ENCODE measurements at regions not wholly inside any gene's neighbourhood (a gene's known extent, or its start where the extent isn't known, plus 50 kb on each side); places are given as distances from the start of the nearest gene placed in this dataset.
"Not testable (repeated sequence)": the region's sequence is repeated elsewhere in the genome, so short reads cannot be mapped to it uniquely, and the experiment has no call there.

DNA sequence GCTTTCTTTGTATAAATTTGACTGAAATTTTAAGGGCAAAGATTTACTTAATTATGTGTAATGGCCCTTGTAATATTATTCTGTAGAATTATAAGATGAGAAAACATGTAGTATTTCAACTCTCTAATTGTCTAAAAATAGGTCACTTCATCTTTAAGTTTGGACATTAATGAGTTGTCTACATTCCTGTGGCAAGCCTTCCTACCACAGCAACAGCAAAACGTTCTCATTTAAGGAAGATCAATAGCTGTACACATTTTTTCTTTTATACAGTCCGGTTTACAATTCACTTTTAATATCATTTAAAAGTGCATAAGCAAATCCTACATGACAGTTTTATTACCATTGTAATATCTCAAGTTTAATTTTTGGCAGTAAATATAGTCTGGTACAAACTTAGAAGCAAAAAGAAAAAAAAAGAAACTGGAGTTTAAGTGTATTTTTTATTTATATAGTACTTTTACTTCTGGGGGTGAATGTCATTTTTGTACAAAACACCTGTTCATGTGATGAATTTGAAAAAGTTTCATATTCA is 501.8 kb downstream of the ZPLD1 start:
- Histone ChIP-seq H3K4me1 (no peaks in the 10 kb centered on the region), H3K4me3 (no peak overlapping the region), H3K9me3 (no peaks in the 10 kb centered on the region), H3K36me3 (no peaks in the 10 kb centered on the region), H3K27ac (no peak overlapping the region), H3K27me3 (no peaks in the 10 kb centered on the region)
- TF ChIP-seq, protein P1, sequence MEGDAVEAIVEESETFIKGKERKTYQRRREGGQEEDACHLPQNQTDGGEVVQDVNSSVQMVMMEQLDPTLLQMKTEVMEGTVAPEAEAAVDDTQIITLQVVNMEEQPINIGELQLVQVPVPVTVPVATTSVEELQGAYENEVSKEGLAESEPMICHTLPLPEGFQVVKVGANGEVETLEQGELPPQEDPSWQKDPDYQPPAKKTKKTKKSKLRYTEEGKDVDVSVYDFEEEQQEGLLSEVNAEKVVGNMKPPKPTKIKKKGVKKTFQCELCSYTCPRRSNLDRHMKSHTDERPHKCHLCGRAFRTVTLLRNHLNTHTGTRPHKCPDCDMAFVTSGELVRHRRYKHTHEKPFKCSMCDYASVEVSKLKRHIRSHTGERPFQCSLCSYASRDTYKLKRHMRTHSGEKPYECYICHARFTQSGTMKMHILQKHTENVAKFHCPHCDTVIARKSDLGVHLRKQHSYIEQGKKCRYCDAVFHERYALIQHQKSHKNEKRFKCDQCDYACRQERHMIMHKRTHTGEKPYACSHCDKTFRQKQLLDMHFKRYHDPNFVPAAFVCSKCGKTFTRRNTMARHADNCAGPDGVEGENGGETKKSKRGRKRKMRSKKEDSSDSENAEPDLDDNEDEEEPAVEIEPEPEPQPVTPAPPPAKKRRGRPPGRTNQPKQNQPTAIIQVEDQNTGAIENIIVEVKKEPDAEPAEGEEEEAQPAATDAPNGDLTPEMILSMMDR (IDR thresholded peaks at IDR 0.05), result no peak
- intact Hi-C loops (cut with DNase I), result no loop called here
- DNase-seq (ENCODE audit: low spot score in 2 of 2), result no peak

DNA sequence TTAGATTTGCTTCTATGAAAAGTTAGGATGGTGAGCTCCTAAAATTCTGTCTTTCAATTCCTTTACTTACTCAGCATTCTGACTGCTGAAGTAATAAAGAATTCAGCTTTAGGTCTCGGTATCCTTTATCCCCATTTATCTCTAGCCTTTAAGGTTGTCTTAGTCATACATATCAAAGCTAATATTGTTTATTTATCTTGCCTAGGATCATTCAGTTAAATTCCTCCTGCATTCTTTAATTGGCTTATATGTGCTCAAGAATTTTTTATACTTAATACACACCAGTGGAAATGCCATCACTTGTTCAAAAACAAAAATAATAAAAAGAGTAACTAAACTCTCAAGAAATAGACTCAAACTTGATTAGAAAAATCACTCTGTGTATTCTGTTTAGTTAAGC is 507.0 kb downstream of the ZPLD1 start:
- no peaks in the 10 kb centered on the region for H3K9me3 ChIP-seq
- H3K36me3 ChIP-seq, result no peaks in the 10 kb centered on the region
- H3K27ac ChIP-seq, result no peak overlapping the region
- intact Hi-C loops (cut with DNase I), result no loop called here
- DNase-seq (ENCODE audit: low spot score in 2 of 2), result no peak
- H3K4me1 ChIP-seq, result no peaks in the 10 kb centered on the region
- TF ChIP-seq, protein P1 (IDR thresholded peaks at IDR 0.05), result no peak
- no peaks in the 10 kb centered on the region for H3K27me3 ChIP-seq
- H3K4me3 ChIP-seq, result no peak overlapping the region

DNA sequence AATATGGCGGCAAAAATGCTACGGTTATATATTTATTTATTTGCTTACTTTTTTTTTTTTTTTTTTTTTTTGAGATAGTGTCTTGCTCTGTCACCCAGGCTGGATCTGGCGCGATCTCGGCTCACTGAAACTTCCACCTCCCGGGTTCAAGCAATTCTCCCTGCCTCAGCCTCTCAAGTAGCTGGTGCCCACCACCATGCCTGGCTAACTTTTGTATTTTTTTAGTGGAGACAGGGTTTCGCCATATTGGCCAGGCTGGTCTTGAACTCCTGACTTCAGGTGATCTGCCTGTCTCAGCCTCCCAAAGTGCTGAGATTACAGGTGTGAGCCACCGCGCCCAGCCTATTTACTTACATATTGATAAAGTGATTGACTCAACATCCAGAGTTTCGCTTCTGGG is 511.6 kb downstream of the ZPLD1 start:
- intact Hi-C loops (cut with DNase I); DNase-seq (ENCODE audit: low spot score in 2 of 2); H3K27me3 ChIP-seq; H3K4me1 ChIP-seq; H3K27ac ChIP-seq; H3K4me3 ChIP-seq; H3K9me3 ChIP-seq; H3K36me3 ChIP-seq: not testable (repeated sequence)

DNA sequence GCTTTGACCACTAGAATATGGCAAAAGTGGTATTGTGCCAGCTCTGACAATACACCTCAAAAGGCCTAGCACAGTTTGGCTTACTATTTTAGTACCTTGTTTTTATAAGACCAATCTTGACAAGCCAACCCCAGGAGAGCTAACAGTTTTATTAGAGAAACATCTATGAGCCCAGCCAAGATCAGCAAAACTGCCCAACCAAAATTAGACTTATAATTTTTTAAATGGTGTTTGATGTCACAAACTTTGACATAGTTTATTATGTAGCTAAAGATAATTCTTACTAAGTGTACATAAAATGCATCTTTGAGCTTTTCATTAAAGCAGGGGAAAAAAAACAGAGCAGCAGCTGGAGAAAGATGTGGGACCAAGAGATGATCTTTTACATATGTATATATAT is 537.5 kb downstream of the ZPLD1 start:
- Histone ChIP-seq H3K36me3 (no peaks in the 10 kb centered on the region), H3K4me1 (no peaks in the 10 kb centered on the region), H3K27me3 (no peaks in the 10 kb centered on the region), H3K27ac (no peak overlapping the region), H3K4me3 (no peak overlapping the region), H3K9me3 (no peaks in the 10 kb centered on the region)
- DNase-seq (ENCODE audit: low spot score in 2 of 2), result no peak
- TF ChIP-seq, protein P1 (IDR thresholded peaks at IDR 0.05), result no peak
- intact Hi-C loops (cut with DNase I), result no loop called here

DNA sequence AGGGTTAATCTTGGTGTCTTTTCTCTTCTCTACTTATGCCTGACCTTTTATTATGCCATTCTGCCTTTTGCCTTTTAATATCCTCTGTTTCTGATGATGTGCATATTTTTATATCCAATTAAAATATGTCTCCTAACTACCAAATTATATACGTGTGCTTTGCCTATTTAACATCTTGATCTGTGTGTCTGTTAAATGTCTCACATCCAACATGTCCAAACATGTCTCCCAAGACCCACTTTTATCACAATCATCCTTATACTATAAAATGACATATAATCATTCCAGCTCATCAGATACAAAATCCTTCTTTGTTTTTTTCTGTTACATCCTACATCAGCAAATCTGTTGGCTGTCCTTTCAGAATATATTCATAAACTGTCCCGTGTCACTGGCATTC is 539.5 kb downstream of the ZPLD1 start:
- no peak overlapping the region for H3K4me3 ChIP-seq
- no peaks in the 10 kb centered on the region for H3K4me1 ChIP-seq
- no peak for DNase-seq (ENCODE audit: low spot score in 2 of 2)
- intact Hi-C loops (cut with DNase I), result no loop called here
- no peaks in the 10 kb centered on the region for H3K27me3 ChIP-seq
- no peaks in the 10 kb centered on the region for H3K9me3 ChIP-seq
- H3K36me3 ChIP-seq, result no peaks in the 10 kb centered on the region
- TF ChIP-seq, protein P1 (IDR thresholded peaks at IDR 0.05), result no peak
- no peak overlapping the region for H3K27ac ChIP-seq

DNA sequence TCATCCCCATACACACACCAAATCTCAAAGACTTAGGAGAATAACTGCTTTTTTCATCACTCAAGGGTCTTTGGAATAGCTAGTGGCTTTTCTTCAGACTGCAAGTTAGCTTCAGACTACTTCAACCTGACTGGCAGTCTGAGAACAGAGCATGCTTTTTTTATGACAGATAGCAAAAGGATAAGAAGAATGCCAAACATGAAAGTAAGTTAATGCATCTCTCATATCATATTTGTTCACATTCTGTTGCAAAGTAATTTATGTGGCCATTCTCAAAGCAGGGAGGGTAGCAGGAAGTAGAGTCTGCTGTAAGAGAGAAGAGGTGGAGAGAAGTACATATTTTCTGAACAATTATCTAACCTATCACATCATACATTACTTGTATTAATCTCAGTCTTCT is 544.4 kb downstream of the ZPLD1 start:
- no peak for DNase-seq (ENCODE audit: low spot score in 2 of 2)
- Histone ChIP-seq H3K9me3 (no peaks in the 10 kb centered on the region), H3K4me1 (peaks cover 0 to 6% of the 10 kb centered on the region in 2 donors), H3K27ac (no peak overlapping the region), H3K27me3 (no peaks in the 10 kb centered on the region), H3K4me3 (no peak overlapping the region), H3K36me3 (no peaks in the 10 kb centered on the region)
- intact Hi-C loops (cut with DNase I), result no loop called here
- TF ChIP-seq, protein P1 (IDR thresholded peaks at IDR 0.05), result no peak

Data from ascending aorta (tissue), 2 donors.